ENCODE measurements at regions not wholly inside any gene's neighbourhood (a gene's known extent, or its start where the extent isn't known, plus 50 kb on each side); places are given as distances from the start of the nearest gene placed in this dataset.

DNA sequence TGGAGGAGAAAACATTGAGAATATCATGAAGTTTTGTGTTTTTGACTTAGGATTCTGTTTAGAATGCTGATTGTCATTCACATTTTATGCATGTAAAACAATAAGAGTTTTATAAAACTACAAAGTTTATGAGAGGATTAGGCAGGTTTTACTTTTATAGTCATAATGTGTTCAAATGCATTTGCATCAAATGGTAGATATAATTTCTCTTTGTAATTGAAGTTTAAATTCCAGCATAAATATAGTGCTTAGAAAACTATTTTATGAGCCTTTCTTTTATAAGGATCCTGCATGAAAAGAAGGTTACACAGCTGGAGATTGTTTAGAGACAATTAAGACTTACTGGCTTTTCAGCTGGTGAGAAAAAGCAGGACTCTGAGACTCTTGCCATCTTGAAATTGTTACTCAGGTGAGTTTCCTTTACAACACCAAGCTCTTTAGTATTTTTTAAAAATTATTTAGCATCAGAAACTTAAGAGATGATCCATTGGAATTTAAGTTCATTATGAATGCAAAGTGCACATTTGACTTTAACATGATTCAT lies 157.1 kb upstream of the MAN1A1 start:
- TF ChIP-seq, protein P1, sequence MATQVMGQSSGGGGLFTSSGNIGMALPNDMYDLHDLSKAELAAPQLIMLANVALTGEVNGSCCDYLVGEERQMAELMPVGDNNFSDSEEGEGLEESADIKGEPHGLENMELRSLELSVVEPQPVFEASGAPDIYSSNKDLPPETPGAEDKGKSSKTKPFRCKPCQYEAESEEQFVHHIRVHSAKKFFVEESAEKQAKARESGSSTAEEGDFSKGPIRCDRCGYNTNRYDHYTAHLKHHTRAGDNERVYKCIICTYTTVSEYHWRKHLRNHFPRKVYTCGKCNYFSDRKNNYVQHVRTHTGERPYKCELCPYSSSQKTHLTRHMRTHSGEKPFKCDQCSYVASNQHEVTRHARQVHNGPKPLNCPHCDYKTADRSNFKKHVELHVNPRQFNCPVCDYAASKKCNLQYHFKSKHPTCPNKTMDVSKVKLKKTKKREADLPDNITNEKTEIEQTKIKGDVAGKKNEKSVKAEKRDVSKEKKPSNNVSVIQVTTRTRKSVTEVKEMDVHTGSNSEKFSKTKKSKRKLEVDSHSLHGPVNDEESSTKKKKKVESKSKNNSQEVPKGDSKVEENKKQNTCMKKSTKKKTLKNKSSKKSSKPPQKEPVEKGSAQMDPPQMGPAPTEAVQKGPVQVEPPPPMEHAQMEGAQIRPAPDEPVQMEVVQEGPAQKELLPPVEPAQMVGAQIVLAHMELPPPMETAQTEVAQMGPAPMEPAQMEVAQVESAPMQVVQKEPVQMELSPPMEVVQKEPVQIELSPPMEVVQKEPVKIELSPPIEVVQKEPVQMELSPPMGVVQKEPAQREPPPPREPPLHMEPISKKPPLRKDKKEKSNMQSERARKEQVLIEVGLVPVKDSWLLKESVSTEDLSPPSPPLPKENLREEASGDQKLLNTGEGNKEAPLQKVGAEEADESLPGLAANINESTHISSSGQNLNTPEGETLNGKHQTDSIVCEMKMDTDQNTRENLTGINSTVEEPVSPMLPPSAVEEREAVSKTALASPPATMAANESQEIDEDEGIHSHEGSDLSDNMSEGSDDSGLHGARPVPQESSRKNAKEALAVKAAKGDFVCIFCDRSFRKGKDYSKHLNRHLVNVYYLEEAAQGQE (IDR thresholded peaks at IDR 0.05; ENCODE audit: borderline replicate concordance): no peak
- TF ChIP-seq, protein P2, sequence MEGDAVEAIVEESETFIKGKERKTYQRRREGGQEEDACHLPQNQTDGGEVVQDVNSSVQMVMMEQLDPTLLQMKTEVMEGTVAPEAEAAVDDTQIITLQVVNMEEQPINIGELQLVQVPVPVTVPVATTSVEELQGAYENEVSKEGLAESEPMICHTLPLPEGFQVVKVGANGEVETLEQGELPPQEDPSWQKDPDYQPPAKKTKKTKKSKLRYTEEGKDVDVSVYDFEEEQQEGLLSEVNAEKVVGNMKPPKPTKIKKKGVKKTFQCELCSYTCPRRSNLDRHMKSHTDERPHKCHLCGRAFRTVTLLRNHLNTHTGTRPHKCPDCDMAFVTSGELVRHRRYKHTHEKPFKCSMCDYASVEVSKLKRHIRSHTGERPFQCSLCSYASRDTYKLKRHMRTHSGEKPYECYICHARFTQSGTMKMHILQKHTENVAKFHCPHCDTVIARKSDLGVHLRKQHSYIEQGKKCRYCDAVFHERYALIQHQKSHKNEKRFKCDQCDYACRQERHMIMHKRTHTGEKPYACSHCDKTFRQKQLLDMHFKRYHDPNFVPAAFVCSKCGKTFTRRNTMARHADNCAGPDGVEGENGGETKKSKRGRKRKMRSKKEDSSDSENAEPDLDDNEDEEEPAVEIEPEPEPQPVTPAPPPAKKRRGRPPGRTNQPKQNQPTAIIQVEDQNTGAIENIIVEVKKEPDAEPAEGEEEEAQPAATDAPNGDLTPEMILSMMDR (IDR thresholded peaks at IDR 0.05; ENCODE audit: poor library complexity, severe bottlenecking): no peak
- TF ChIP-seq EP300 (conservative IDR thresholded peaks at IDR 0.05; ENCODE audit: poor library complexity, severe bottlenecking) (no peak), EZH2 (IDR thresholded peaks at IDR 0.05; ENCODE audit: borderline replicate concordance, insufficient read depth, low read length, poor library complexity, severe bottlenecking) (no peak), POLR2AphosphoS5 (IDR thresholded peaks at IDR 0.05) (no peak), RAD21 (conservative IDR thresholded peaks at IDR 0.05) (no peak)

Measured in neural cell (in vitro differentiated cells).